IMR-90 (cell line): ENCODE measurements at regions not wholly inside any gene's neighbourhood (a gene's known extent, or its start where the extent isn't known, plus 50 kb on each side); places are given as distances from the start of the nearest gene placed in this dataset.

Source experiments
- ATAC-seq: fragments of 200-7000 bp; cut with Tn5 transposase; 2 replicates; pipeline ENCODE4 v1.9.1; 2020; ENCODE audit warnings: low read depth, mild to moderate bottlenecking, moderate library complexity
- BruUV-seq: library from RNA; stranded (reverse); fragments of 400-500 nt; replicated peaks from 2 replicates; lab custom pipeline; 2021; lab: Mats Ljungman, UMichigan
- CTCF ChIA-PET: fragments of 300-600 bp; formaldehyde crosslinking; extraction: SDS; loops from one replicate; lab custom pipeline; 2021; ENCODE audit warnings: antibody characterized with exemption; lab: Yijun Ruan, JAX
- POLR2A ChIA-PET: fragments of 300-600 bp; sonication (Branson Sonifier 250); formaldehyde crosslinking; loops from one replicate; lab custom pipeline; 2022; ENCODE audit warnings: antibody characterized with exemption; ENCODE audit not compliant: unreplicated experiment; lab: Charles Lee
- DNase-seq: peaks from one replicate; pipeline ENCODE4 v3.0.0; 2013
- H2AFZ ChIP-seq: replicated peaks from 2 replicates; pipeline ENCODE3; 2013; ENCODE audit warnings: low read length, mild to moderate bottlenecking; ENCODE audit not compliant: poor library complexity
- H2AK5ac ChIP-seq: 2 replicates; pipeline ENCODE4 v1.6.1; 2013; ENCODE audit warnings: low read depth, low read length, inconsistent platforms
- H2AK9ac ChIP-seq: replicated peaks from 2 replicates; pipeline ENCODE3; 2013; ENCODE audit warnings: mild to moderate bottlenecking, low read depth, low read length, moderate library complexity; ENCODE audit not compliant: poor library complexity
- H2BK120ac ChIP-seq: 2 replicates; pipeline ENCODE4 v1.6.1; 2013; ENCODE audit warnings: low read depth, low read length, inconsistent platforms
- H2BK15ac ChIP-seq: 3 replicates; pipeline ENCODE4 v1.6.1; 2013; ENCODE audit warnings: low read depth, low read length, inconsistent platforms
- H2BK20ac ChIP-seq: 2 replicates; pipeline ENCODE4 v1.6.1; 2013; ENCODE audit warnings: low read depth, mild to moderate bottlenecking, inconsistent platforms, low read length, moderate library complexity
- H2BK5ac ChIP-seq: 2 replicates; pipeline ENCODE4 v1.6.1; 2013; ENCODE audit warnings: mild to moderate bottlenecking, low read depth, low read length, inconsistent platforms; ENCODE audit not compliant: poor library complexity, severe bottlenecking
- H3K14ac ChIP-seq: replicated peaks from 2 replicates; pipeline ENCODE4 v1.6.1; 2013; ENCODE audit warnings: low read depth, low read length, inconsistent platforms
- H3K18ac ChIP-seq: 2 replicates; pipeline ENCODE4 v1.6.1; 2013; ENCODE audit warnings: low read depth, low read length, control low read depth
- H3K23ac ChIP-seq: 2 replicates; pipeline ENCODE4 v1.6.1; 2013; ENCODE audit warnings: low read depth, low read length, inconsistent platforms
- H3K27ac ChIP-seq: 2 replicates; pipeline ENCODE4 v1.5.1; 2013; ENCODE audit warnings: mild to moderate bottlenecking, control low read depth, low read length; ENCODE audit not compliant: insufficient read depth
- H3K27me3 ChIP-seq: 2 replicates; pipeline ENCODE4 v1.6.1; 2013; ENCODE audit warnings: low read length; ENCODE audit not compliant: control insufficient read depth, insufficient read depth
- H3K36me3 ChIP-seq: 2 replicates; pipeline ENCODE4 v1.6.1; 2013; ENCODE audit warnings: low read length, mixed read lengths; ENCODE audit not compliant: control insufficient read depth, insufficient read depth
- H3K4ac ChIP-seq: 2 replicates; pipeline ENCODE4 v1.6.1; 2013; ENCODE audit warnings: low read depth, low read length, inconsistent platforms
- H3K4me1 ChIP-seq: 2 replicates; pipeline ENCODE4 v1.6.1; 2013; ENCODE audit warnings: low read length, mixed read lengths; ENCODE audit not compliant: control insufficient read depth, insufficient read depth
- H3K4me2 ChIP-seq: 2 replicates; pipeline ENCODE4 v1.6.1; 2013; ENCODE audit warnings: low read depth, mild to moderate bottlenecking, control low read depth, low read length, moderate library complexity
- H3K4me3 ChIP-seq: 2 replicates; pipeline ENCODE4 v1.5.1; 2013; ENCODE audit warnings: low read depth, mild to moderate bottlenecking, control low read depth, low read length, moderate library complexity; ENCODE audit not compliant: insufficient read depth
- H3K56ac ChIP-seq: 2 replicates; pipeline ENCODE4 v1.6.1; 2013; ENCODE audit warnings: low read length, inconsistent platforms; ENCODE audit not compliant: insufficient read depth; ENCODE audit errors: extremely low read depth
- H3K79me1 ChIP-seq, 2 experiments: 2 replicates each; pipeline ENCODE4 v1.6.1; 2013; ENCODE audit warnings: low read length in 2 of 2, inconsistent platforms in 1 of 2, low read depth in 1 of 2
- H3K9ac ChIP-seq: 2 replicates; pipeline ENCODE4 v1.6.1; 2013; ENCODE audit warnings: low read depth, low read length, control low read depth
- H3K9me1 ChIP-seq: 2 replicates; pipeline ENCODE4 v1.6.1; 2013; ENCODE audit warnings: low read length, inconsistent platforms; ENCODE audit not compliant: insufficient read depth
- H3K9me3 ChIP-seq: 2 replicates; pipeline ENCODE4 v1.6.1; 2013; ENCODE audit warnings: low read length; ENCODE audit not compliant: control insufficient read depth, insufficient read depth
- H4K20me1 ChIP-seq: 2 replicates; pipeline ENCODE4 v1.6.1; 2013; ENCODE audit warnings: low read length, inconsistent platforms; ENCODE audit not compliant: insufficient read depth
- H4K5ac ChIP-seq: 2 replicates; pipeline ENCODE4 v1.6.1; 2013; ENCODE audit warnings: mild to moderate bottlenecking, low read depth, low read length, control low read depth
- H4K8ac ChIP-seq, 2 experiments: 2 replicates each; pipeline ENCODE4 v1.6.1; 2013; ENCODE audit warnings: low read depth in 2 of 2, low read length in 2 of 2, control low read depth in 1 of 2, inconsistent platforms in 1 of 2
- H4K91ac ChIP-seq: 2 replicates; pipeline ENCODE4 v1.6.1; 2013; ENCODE audit warnings: low read depth, low read length, inconsistent platforms; ENCODE audit not compliant: insufficient read depth
- CHD1 ChIP-seq: IDR thresholded peaks from 2 replicates; pipeline ENCODE4 v1.6.1; 2012; ENCODE audit warnings: low read depth, low read length, improper control_type of control experiment
- FOS ChIP-seq: fragments of 150-350 bp; IDR thresholded peaks from 2 replicates; pipeline ENCODE4 v1.6.1; 2016; ENCODE audit warnings: low read depth, low read length
- RCOR1 ChIP-seq: IDR thresholded peaks from 2 replicates; pipeline ENCODE4 v1.6.1; 2012; ENCODE audit warnings: mild to moderate bottlenecking, low read length, improper control_type of control experiment; ENCODE audit not compliant: insufficient replicate concordance
- WGBS, 2 experiments: methylation state at CpG; one replicate each; pipeline versions ENCODE4 v1.1.5 to v1.1.7; 2013; ENCODE audit warnings: missing lambda C conversion rate in 2 of 2; ENCODE audit not compliant: insufficient read length in 1 of 2; ENCODE audit errors: extremely low coverage in 2 of 2; 5-methylcytosine and 5-hydroxymethylcytosine counted together
- dilution Hi-C: fragments of 300-500 bp; cut with HindIII; formaldehyde crosslinking; loops from one replicate; pipeline ENCODE4 v1.14.3; 2018; ENCODE audit warnings: low sequenced_read_pairs; ENCODE audit not compliant: unreplicated experiment
- in situ Hi-C: fragments of 300-500 bp; cut with MboI; formaldehyde crosslinking; loops from 3 replicates; pipeline ENCODE4 v1.14.3; 2019; ENCODE audit warnings: low sequenced_read_pairs, inconsistent platforms, mixed read lengths
- intact Hi-C: fragments of 100-400 bp; cut with micrococcal nuclease; formaldehyde crosslinking; loops from 2 replicates; pipeline ENCODE4 v1.10.0; 2022

GRCh38 chr2:200148366-200148765 lies 158.1 kb upstream of the SPATS2L start:
- Histone ChIP-seq H2BK20ac (no peak overlapping the region), H3K18ac (no peak overlapping the region), H3K4me2 (no peak overlapping the region), H4K8ac (no peak overlapping the region), H3K9me3 (peaks cover 12% of the 10 kb centered on the region), H3K27ac (no peak overlapping the region), H3K9me1 (no peaks in the 10 kb centered on the region), H3K4ac (no peak overlapping the region), H3K23ac (no peak overlapping the region), H3K9ac (no peak overlapping the region), H3K4me3 (no peak overlapping the region), H3K79me1 (no peaks in the 10 kb centered on the region), H2AK9ac (no peak overlapping the region), H3K14ac (no peak overlapping the region), H4K20me1 (no peaks in the 10 kb centered on the region), H2AK5ac (no peak overlapping the region), H3K56ac (no peak overlapping the region), H2AFZ (no peak overlapping the region), H3K27me3 (no peaks in the 10 kb centered on the region), H2BK5ac (no peak overlapping the region), H2BK120ac (no peak overlapping the region), H2BK15ac (no peak overlapping the region), H4K5ac (no peak overlapping the region), H4K91ac (no peak overlapping the region), H3K36me3 (no peaks in the 10 kb centered on the region), H3K4me1 (no peaks in the 10 kb centered on the region)
- CTCF ChIA-PET = interaction anchor here (0.6 kb wide), 1 partner anchor 9 kb away, joined by 3 read pairs; no protein-coding TSS in a partner anchor
- dilution Hi-C loops (no loop called here), in situ Hi-C loops (no loop called here), intact Hi-C loops (no loop called here)
- DNase-seq = peak; percentile 17
- ATAC-seq = peak; percentile 72
- WGBS, 2 experiments = no CpG with 5 or more reads among the region's 2 CpGs
- BruUV-seq = no TSS peak
- POLR2A ChIA-PET = no interaction called here
- no peak for TF ChIP-seq FOS
- TF ChIP-seq CHD1 = no peak
- TF ChIP-seq RCOR1 = no peak
